Gastrocnemius medialis (tissue), 4 donors: ENCODE measurements at regions not wholly inside any gene's neighbourhood (a gene's known extent, or its start where the extent isn't known, plus 50 kb on each side); places are given as distances from the start of the nearest gene placed in this dataset.

Experiments used
- POLR2A ChIP-seq, 2 donors: fragments of 450-650 bp; IDR thresholded peaks; one replicate each; pipeline ENCODE4 v1.6.1; 2017; ENCODE audit warnings: antibody characterized with exemption in 2 of 2, mild to moderate bottlenecking in 2 of 2, moderate library complexity in 2 of 2
- TF ChIP-seq, protein P1 (sequence below), 5 experiments: fragments of 450-650 bp in 3 of 5; fragments of 200-600 bp in 2 of 5; sonication (generic) in 2 of 5; IDR thresholded peaks in 4 of 5; conservative IDR thresholded peaks in 1 of 5; 1 replicate in 4 of 5; 2 replicates in 1 of 5; pipeline ENCODE4 v1.5.1; 2016 to 2019; ENCODE audit warnings: antibody characterized with exemption in 5 of 5, mild to moderate bottlenecking in 3 of 5, moderate library complexity in 3 of 5

DNA sequence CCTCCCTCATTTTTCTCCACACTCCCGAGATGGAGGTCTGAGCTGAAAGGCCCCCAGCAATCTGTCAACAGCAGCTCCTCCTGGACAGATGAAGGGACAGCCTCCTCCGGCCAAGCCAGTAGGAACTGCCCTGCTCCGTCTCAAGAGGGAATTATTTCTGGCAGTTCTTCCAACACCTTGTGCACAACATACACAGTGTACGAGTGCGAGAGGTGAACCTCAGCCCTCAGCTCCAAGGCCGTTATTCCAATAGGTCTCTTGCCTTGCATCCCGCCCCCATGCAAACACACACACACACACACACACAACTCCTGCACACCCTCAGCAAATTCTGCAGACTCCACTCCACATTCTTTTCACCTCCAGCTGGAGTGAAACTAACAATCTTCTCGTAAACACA lies 181.7 kb upstream of the FAR2 start:
- TF ChIP-seq, protein P1, sequence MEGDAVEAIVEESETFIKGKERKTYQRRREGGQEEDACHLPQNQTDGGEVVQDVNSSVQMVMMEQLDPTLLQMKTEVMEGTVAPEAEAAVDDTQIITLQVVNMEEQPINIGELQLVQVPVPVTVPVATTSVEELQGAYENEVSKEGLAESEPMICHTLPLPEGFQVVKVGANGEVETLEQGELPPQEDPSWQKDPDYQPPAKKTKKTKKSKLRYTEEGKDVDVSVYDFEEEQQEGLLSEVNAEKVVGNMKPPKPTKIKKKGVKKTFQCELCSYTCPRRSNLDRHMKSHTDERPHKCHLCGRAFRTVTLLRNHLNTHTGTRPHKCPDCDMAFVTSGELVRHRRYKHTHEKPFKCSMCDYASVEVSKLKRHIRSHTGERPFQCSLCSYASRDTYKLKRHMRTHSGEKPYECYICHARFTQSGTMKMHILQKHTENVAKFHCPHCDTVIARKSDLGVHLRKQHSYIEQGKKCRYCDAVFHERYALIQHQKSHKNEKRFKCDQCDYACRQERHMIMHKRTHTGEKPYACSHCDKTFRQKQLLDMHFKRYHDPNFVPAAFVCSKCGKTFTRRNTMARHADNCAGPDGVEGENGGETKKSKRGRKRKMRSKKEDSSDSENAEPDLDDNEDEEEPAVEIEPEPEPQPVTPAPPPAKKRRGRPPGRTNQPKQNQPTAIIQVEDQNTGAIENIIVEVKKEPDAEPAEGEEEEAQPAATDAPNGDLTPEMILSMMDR (IDR thresholded peaks at IDR 0.05 in 4 of 5, conservative IDR thresholded peaks at IDR 0.05 in 1 of 5) = no peak
- TF ChIP-seq POLR2A (IDR thresholded peaks at IDR 0.05) = no peak
